Caco-2 (cell line): ENCODE measurements at regions not wholly inside any gene's neighbourhood (a gene's known extent, or its start where the extent isn't known, plus 50 kb on each side); places are given as distances from the start of the nearest gene placed in this dataset.

ENCODE experiments used
- BruUV-seq: library from RNA; stranded (reverse); fragments of 400-500 nt; replicated peaks from 2 replicates; lab custom pipeline; 2021; lab: Mats Ljungman, UMichigan
- CTCF ChIA-PET: fragments of 300-600 bp; sonication (Branson Sonifier 250); formaldehyde crosslinking; loops from one replicate; lab custom pipeline; 2022; ENCODE audit warnings: antibody characterized with exemption; lab: Charles Lee
- POLR2A ChIA-PET: fragments of 300-600 bp; sonication (Branson Sonifier 250); formaldehyde crosslinking; loops from one replicate; lab custom pipeline; 2022; ENCODE audit warnings: antibody characterized with exemption; lab: Charles Lee
- DNase-seq, 2 experiments: peaks; one replicate each; pipeline versions ENCODE4 v3.0.0 to v3.0.0-alpha.2; 2020 to 2022
- H3K27me3 ChIP-seq: replicated peaks from 2 replicates; pipeline ENCODE4 v1.6.0; 2011; ENCODE audit warnings: low read length; ENCODE audit not compliant: control insufficient read depth, insufficient read depth
- H3K36me3 ChIP-seq: 2 replicates; pipeline ENCODE4 v1.5.1; 2011; ENCODE audit warnings: low read length; ENCODE audit not compliant: control insufficient read depth, insufficient read depth
- H3K4me1 ChIP-seq: fragments of 250-450 bp; sonication (Bioruptor Pico); 2 replicates; pipeline ENCODE4 v1.5.1; 2020; ENCODE audit warnings: mild to moderate bottlenecking
- H3K4me3 ChIP-seq: 2 replicates; pipeline ENCODE4 v1.5.1; 2011; ENCODE audit warnings: low read depth, mild to moderate bottlenecking, control low read depth, low read length
- H3K9me3 ChIP-seq: fragments of 250-450 bp; sonication (Bioruptor Pico); 2 replicates; pipeline ENCODE4 v1.5.1; 2020; ENCODE audit warnings: mild to moderate bottlenecking, moderate library complexity
- H3K27ac Mint-ChIP-seq: one replicate; pipeline ENCODE4 v1.8.0; 2022; ENCODE audit warnings: mixed read lengths; ENCODE audit not compliant: unreplicated experiment
- H3K27me3 Mint-ChIP-seq: one replicate; pipeline ENCODE4 v1.8.0; 2022; ENCODE audit warnings: mixed read lengths; ENCODE audit not compliant: insufficient read depth, unreplicated experiment
- H3K36me3 Mint-ChIP-seq: one replicate; pipeline ENCODE4 v1.8.0; 2022; ENCODE audit warnings: mild to moderate bottlenecking, mixed read lengths; ENCODE audit not compliant: insufficient read depth, unreplicated experiment
- H3K4me1 Mint-ChIP-seq: one replicate; pipeline ENCODE4 v1.8.0; 2022; ENCODE audit warnings: low read depth, mixed read lengths; ENCODE audit not compliant: unreplicated experiment
- H3K4me3 Mint-ChIP-seq: one replicate; pipeline ENCODE4 v1.8.0; 2022; ENCODE audit warnings: mild to moderate bottlenecking, moderate library complexity, mixed read lengths; ENCODE audit not compliant: unreplicated experiment
- H3K9me3 Mint-ChIP-seq: one replicate; pipeline ENCODE4 v1.8.0; 2022; ENCODE audit warnings: mixed read lengths; ENCODE audit not compliant: unreplicated experiment
- intact Hi-C: fragments of 100-400 bp; cut with micrococcal nuclease; formaldehyde crosslinking; loops from one replicate; pipeline ENCODE4 v1.10.0; 2022; ENCODE audit not compliant: unreplicated experiment
- TF ChIP-seq, protein P1 (sequence below), 2 experiments: fragments of 200-600 bp in 1 of 2; IDR thresholded peaks; 1 replicate in 1 of 2; 2 replicates in 1 of 2; pipeline versions ENCODE4 v1.5.1 to v1.8.0; 2011 to 2022; ENCODE audit warnings: antibody characterized with exemption in 1 of 2, control low read depth in 1 of 2, inconsistent platforms in 1 of 2, low read depth in 1 of 2, low read length in 1 of 2, mild to moderate bottlenecking in 1 of 2, moderate library complexity in 1 of 2; ENCODE audit not compliant: insufficient read depth in 1 of 2, severe bottlenecking in 1 of 2, unreplicated experiment in 1 of 2

- Mint-ChIP-seq H3K9me3 (no peaks in the 10 kb centered on the region), H3K36me3 (no peaks in the 10 kb centered on the region), H3K27ac (no peak overlapping the region), H3K4me3 (no peak overlapping the region), H3K4me1 (peaks cover 13% of the 10 kb centered on the region), H3K27me3 (no peaks in the 10 kb centered on the region)
- no peak for DNase-seq
- Histone ChIP-seq H3K36me3 (no peaks in the 10 kb centered on the region), H3K4me1 (peaks cover 3% of the 10 kb centered on the region; the same call in 1 of the 2 replicates), H3K4me3 (no peak overlapping the region), H3K27me3 (no peaks in the 10 kb centered on the region), H3K9me3 (no peaks in the 10 kb centered on the region)
- TF ChIP-seq, protein P1, sequence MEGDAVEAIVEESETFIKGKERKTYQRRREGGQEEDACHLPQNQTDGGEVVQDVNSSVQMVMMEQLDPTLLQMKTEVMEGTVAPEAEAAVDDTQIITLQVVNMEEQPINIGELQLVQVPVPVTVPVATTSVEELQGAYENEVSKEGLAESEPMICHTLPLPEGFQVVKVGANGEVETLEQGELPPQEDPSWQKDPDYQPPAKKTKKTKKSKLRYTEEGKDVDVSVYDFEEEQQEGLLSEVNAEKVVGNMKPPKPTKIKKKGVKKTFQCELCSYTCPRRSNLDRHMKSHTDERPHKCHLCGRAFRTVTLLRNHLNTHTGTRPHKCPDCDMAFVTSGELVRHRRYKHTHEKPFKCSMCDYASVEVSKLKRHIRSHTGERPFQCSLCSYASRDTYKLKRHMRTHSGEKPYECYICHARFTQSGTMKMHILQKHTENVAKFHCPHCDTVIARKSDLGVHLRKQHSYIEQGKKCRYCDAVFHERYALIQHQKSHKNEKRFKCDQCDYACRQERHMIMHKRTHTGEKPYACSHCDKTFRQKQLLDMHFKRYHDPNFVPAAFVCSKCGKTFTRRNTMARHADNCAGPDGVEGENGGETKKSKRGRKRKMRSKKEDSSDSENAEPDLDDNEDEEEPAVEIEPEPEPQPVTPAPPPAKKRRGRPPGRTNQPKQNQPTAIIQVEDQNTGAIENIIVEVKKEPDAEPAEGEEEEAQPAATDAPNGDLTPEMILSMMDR (IDR thresholded peaks at IDR 0.05; ENCODE audit: insufficient read depth in 1 of 2, low read depth in 1 of 2, low read length in 1 of 2, severe bottlenecking in 1 of 2, unreplicated experiment in 1 of 2) = no peak
- BruUV-seq = no TSS peak
- intact Hi-C loops = no loop called here
- ChIA-PET POLR2A (no interaction called here), CTCF (no interaction called here)
Observed at GRCh38 chr10:113294868-113295267, 258.0 kb upstream of the HABP2 start.

DNA sequence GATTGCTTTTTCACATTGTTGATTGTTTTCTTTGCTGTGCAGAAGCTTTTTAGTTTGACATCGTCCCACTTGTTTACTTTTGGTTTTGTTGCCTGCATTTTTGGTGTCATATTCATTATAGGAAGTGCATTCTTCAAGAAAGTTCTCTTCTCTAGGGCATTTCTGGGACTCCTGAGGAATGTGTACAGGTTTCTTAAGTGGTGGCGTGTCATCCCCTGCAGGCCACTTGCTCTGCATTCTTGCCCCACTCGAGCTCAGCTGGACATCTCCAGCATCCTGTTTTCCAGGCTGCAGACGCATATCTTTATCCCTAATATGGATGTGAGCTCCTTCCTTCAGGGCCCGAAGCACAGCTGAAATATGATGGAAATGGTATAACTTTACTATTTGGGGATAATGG lies 255.6 kb upstream of the HABP2 start:
- intact Hi-C loops = no loop called here
- Histone ChIP-seq H3K27me3 (no peaks in the 10 kb centered on the region), H3K4me1 (peaks cover 3% of the 10 kb centered on the region; the same call in 1 of the 2 replicates), H3K4me3 (no peak overlapping the region), H3K36me3 (no peaks in the 10 kb centered on the region), H3K9me3 (no peaks in the 10 kb centered on the region)
- ChIA-PET POLR2A (no interaction called here), CTCF (no interaction called here)
- H3K27me3 Mint-ChIP-seq = no peaks in the 10 kb centered on the region
- no peak overlapping the region for H3K4me3 Mint-ChIP-seq
- TF ChIP-seq, protein P1 (IDR thresholded peaks at IDR 0.05; ENCODE audit: insufficient read depth in 1 of 2, low read depth in 1 of 2, low read length in 1 of 2, severe bottlenecking in 1 of 2, unreplicated experiment in 1 of 2) = no peak
- no TSS peak for BruUV-seq
- peak in 1 of 2 experiments; percentile 33 for DNase-seq
- peaks cover 13% of the 10 kb centered on the region for H3K4me1 Mint-ChIP-seq
- H3K36me3 Mint-ChIP-seq = no peaks in the 10 kb centered on the region
- H3K27ac Mint-ChIP-seq = peak overlapping the region; percentile 26
- H3K9me3 Mint-ChIP-seq = no peaks in the 10 kb centered on the region

- TF ChIP-seq, protein P1 (IDR thresholded peaks at IDR 0.05; ENCODE audit: insufficient read depth in 1 of 2, low read depth in 1 of 2, low read length in 1 of 2, severe bottlenecking in 1 of 2, unreplicated experiment in 1 of 2) = no peak
- ChIA-PET POLR2A (no interaction called here), CTCF (interaction anchor here (0.6 kb wide), 1 partner anchor 348 kb away, joined by 3 read pairs; no protein-coding TSS in a partner anchor)
- H3K4me3 ChIP-seq = no peak overlapping the region
- peaks cover 3% of the 10 kb centered on the region; the same call in 1 of the 2 replicates for H3K4me1 ChIP-seq
- no peaks in the 10 kb centered on the region for H3K27me3 ChIP-seq
- intact Hi-C loops = no loop called here
- no peaks in the 10 kb centered on the region for H3K27me3 Mint-ChIP-seq
- no peaks in the 10 kb centered on the region for H3K36me3 ChIP-seq
- no peaks in the 10 kb centered on the region for H3K9me3 ChIP-seq
- H3K4me3 Mint-ChIP-seq = no peak overlapping the region
- no peak overlapping the region for H3K27ac Mint-ChIP-seq
- BruUV-seq = no TSS peak
- no peaks in the 10 kb centered on the region for H3K36me3 Mint-ChIP-seq
- no peaks in the 10 kb centered on the region for H3K9me3 Mint-ChIP-seq
- peaks cover 20% of the 10 kb centered on the region for H3K4me1 Mint-ChIP-seq
- no peak for DNase-seq
Observed at GRCh38 chr10:113298616-113299015, 254.2 kb upstream of the HABP2 start.
